ENCODE measurements at regions not wholly inside any gene's neighbourhood (a gene's known extent, or its start where the extent isn't known, plus 50 kb on each side); places are given as distances from the start of the nearest gene placed in this dataset.
A peak's percentile ranks its signal among the peaks of the same experiment; 100 is the strongest.

- no peak for DNase-seq (ENCODE audit: low spot score)
Measured at GRCh38 chr7:12080006-12080405, 131.1 kb upstream of the TMEM106B start.

- no peak for DNase-seq (ENCODE audit: low spot score)
Measured at GRCh38 chr7:12085516-12085915, 125.6 kb upstream of the TMEM106B start.

- DNase-seq (ENCODE audit: low spot score) = no peak
Measured at GRCh38 chr7:12089951-12090756, 120.9 kb upstream of the TMEM106B start.

- no peak for DNase-seq (ENCODE audit: low spot score)
Measured at GRCh38 chr7:12090757-12091221, 120.3 kb upstream of the TMEM106B start.

GRCh38 chr7:12091231-12091630 lies 119.9 kb upstream of the TMEM106B start:
- DNase-seq (ENCODE audit: low spot score) = no peak

GRCh38 chr7:12092499-12093130 lies 118.5 kb upstream of the TMEM106B start:
- peak; percentile 23 for DNase-seq (ENCODE audit: low spot score)

- DNase-seq (ENCODE audit: low spot score) = no peak
Measured at GRCh38 chr7:12093365-12093764, 117.7 kb upstream of the TMEM106B start.

GRCh38 chr7:12094365-12094921 lies 116.7 kb upstream of the TMEM106B start:
- DNase-seq (ENCODE audit: low spot score) = peak; percentile 47

GRCh38 chr7:12102126-12102525 lies 109.0 kb upstream of the TMEM106B start:
- DNase-seq (ENCODE audit: low spot score) = peak; percentile 76

- DNase-seq (ENCODE audit: low spot score) = no peak
Measured at GRCh38 chr7:12102527-12102926, 108.6 kb upstream of the TMEM106B start.

- no peak for DNase-seq (ENCODE audit: low spot score)
Measured at GRCh38 chr7:12103948-12104347, 107.1 kb upstream of the TMEM106B start.

GRCh38 chr7:12107381-12107780 lies 103.7 kb upstream of the TMEM106B start:
- DNase-seq (ENCODE audit: low spot score) = no peak

- no peak for DNase-seq (ENCODE audit: low spot score)
Measured at GRCh38 chr7:12107841-12108254, 103.2 kb upstream of the TMEM106B start.

GRCh38 chr7:12110425-12110824 lies 100.7 kb upstream of the TMEM106B start:
- DNase-seq (ENCODE audit: low spot score) = peak; percentile 71

- DNase-seq (ENCODE audit: low spot score) = peak; percentile 58
Measured at GRCh38 chr7:12111422-12112405, 99.4 kb upstream of the TMEM106B start.

GRCh38 chr7:12117170-12117569 lies 93.9 kb upstream of the TMEM106B start:
- DNase-seq (ENCODE audit: low spot score) = no peak

- no peak for DNase-seq (ENCODE audit: low spot score)
Measured at GRCh38 chr7:12119620-12120303, 91.3 kb upstream of the TMEM106B start.

- no peak for DNase-seq (ENCODE audit: low spot score)
Measured at GRCh38 chr7:12120632-12121031, 90.5 kb upstream of the TMEM106B start.

GRCh38 chr7:12123172-12123571 lies 87.9 kb upstream of the TMEM106B start:
- DNase-seq (ENCODE audit: low spot score) = no peak

- no peak for DNase-seq (ENCODE audit: low spot score)
Measured at GRCh38 chr7:12124028-12124427, 87.1 kb upstream of the TMEM106B start.

GRCh38 chr7:12127455-12127854 lies 83.6 kb upstream of the TMEM106B start:
- DNase-seq (ENCODE audit: low spot score) = no peak

All from kidney tubule cell (primary cell).